NCI-H2029 treated with DMSO at 0.1 percent for 48 hours (cell line): ENCODE measurements at regions not wholly inside any gene's neighbourhood (a gene's known extent, or its start where the extent isn't known, plus 50 kb on each side); places are given as distances from the start of the nearest gene placed in this dataset.

Experiments
- DNase-seq: peaks from one replicate; lab custom pipeline; 2025; lab: John Stamatoyannopoulos, UW

DNA sequence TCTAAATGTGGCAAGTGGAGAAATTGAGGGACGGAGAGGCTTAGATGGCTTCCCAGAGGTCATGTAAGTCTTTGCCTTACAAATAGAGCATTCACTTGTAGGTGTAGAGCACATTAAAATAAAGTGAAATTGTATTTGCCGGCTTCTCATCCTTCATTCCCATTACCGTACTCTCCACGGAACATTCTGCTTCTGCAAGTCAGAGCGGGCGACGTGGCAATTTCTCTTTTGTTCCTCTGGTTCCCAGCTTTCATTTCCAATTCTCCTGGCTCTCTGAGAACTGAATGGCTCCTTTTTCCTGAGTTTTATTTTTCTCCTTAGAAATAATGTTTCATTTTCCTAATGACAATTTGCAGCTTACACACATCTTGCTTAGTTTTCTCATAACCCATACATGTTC, 51.3 kb upstream of the PFKP start:
- no peak for DNase-seq

DNA sequence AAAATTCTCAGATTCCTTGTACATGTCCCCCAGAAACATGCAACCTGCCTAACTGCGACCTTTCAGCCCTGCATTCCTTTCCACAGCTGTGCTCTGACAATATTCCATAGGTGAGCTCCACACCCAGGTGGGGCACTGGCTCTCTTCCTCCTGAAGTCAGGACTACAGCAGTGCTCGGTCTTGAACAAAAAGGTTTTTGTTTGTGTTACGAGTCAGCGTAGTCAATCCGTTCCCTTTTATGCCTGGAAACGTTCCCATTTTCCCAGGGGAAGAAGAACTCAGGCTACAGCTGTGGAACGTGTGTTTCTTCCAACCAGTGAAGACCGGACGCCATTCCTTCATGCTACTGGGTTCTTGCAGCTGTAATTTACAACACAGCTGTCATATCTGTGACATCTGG, 52.4 kb upstream of the PFKP start:
- no peak for DNase-seq

DNA sequence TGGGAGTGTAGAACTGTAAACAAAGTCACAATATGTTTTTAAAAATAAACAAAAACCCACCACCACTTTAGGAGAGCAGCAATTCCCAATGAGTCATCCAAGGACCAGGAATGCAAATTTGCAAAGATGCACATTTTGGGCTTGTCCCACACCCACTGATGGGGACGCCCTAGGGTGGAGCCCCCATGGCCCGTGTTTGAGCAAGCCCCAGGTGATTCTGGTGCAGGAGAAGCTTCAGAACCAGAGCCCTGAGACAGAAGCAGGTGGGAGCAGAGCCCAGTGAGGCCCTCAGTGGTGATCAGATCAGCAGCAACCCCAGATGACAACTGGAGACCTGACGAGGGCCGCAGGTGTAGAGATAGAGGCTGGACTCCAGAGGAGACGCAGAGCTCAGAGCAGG, 55.1 kb upstream of the PFKP start:
- DNase-seq: no peak

DNA sequence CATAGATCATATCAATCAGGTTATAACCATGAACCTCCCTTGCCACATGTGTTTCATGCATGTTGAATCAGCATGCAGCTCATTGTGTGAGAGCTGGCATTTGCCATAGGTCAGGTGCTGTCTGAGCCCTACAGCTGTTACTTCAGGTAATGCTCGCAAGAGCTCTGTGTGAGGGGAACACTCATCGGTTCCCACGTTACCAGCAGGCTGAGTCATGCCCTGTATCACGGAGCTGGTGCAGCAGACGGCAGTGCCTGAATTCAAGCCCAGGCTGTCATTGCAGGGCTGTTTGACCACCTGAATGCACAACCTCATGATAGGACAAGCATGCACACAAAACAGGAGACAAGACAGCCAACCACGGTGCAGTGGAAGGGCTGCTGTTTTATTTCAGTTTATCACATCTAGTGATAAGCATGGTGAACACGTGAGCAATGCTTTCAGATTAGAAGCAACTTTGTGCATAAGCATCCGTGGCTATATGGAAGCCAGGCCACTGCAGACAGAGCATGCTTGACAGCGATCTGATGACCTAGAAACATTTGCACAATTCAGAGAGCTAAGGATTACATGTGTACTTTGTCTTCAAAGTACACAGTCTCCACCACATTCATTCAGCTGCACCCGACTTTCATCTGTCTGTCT, 56.4 kb upstream of the PFKP start:
- DNase-seq: no peak

DNA sequence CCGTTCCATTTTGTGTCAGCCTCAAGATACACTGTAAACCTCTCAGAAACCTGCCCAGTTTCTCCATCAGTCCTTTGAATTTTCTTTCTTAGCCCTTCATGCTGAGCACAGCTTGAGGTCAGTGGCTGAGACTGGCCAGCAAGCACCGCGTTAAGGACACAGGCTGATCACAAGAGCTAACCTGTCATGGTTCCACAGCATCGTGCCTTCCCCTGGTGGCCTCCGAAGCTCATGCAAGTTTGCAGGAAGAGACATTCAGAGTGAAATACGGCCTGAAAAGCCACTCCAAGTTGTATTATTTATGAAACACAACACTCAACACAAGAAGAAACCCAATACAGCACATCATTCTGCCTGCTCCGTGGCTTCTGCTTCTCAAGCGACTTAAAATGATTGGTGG, 57.0 kb upstream of the PFKP start:
- DNase-seq: no peak

DNA sequence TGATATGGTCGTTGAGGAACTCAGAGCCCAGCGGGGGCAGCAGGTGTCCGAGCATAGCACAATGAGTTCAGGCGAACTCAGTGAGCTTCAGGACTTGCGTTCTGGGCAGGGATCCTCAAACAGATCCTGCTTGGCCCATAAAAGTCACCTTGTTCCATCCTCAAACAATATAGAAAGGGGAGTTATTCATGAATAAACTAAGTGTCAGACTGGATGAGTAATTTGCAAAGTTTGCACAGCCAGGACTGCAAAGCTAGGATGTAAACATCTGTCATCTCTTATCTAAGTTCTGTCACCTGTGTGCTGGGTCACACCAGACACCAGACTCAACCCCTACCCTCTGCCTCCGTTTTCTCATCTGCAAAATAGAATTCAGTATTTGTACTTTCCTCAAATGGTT, 58.0 kb upstream of the PFKP start:
- DNase-seq: no peak

DNA sequence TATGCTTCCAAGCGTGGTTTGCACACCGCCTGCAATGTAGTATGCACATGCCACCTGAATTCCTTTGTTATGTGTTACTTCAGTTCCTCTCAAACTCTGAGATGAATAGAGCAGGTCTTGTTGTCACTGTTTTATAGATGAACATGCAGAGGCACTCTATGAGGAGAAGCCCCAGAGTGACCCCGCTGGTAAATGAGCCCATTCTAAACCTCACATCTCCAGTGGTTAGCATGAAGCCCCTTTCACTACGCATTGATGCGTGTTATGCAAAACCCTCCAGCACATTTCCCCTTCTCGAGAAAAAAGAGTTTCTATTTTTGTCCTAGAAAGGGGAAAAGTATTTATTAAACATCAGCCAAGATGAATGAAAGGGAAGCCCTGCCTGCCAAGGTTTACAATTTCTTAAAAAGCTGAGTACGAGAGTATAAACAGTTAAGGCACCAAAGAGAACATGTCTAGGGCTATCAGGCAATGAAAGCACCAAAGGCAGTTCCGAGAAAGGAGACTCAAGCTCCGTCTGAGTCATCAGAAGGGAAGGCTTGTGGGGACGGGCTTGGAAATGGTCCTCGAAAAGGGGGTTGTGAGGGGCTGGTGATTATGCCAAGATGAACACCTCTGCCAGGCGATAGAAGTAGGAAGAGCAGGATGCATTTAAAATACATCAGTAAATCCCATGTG, 58.7 kb upstream of the PFKP start:
- no peak for DNase-seq

DNA sequence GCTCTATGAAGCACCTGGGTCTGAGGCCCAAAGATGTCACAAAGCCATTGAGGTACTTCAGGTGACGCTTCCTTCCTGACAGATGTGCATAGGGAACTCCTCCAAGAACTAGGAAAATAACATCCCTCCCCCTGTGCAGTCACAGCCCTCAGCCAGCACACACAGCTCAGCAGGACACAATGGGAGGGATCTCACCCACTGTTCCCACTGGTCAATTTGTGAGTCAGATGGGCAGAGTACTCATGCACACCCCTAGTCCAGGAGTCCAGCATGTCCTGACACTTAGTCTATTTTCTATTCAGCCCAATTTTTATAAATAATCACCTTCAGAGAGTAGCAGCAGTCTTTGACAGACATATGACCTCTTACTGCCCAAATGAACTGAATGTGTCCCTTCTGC, 60.7 kb upstream of the PFKP start:
- no peak for DNase-seq

DNA sequence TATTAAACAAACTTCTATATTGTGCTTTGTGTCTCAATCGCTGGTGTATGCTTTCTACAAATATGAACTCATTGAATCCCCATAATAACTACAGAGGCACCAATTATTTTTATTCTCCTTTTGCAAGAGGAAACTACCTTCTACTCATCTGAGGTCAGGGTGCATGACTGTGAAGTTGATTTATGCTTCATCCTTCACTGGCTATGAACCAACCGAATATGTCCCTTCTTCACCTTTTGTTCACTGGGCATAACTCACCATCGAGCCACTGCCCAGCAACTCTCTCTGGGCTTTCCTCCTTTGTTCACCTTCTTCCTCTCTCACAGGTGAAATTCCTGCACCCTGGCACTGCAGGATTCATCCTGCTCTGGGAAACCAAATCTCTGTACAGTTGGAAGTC, 61.3 kb upstream of the PFKP start:
- DNase-seq: no peak

DNA sequence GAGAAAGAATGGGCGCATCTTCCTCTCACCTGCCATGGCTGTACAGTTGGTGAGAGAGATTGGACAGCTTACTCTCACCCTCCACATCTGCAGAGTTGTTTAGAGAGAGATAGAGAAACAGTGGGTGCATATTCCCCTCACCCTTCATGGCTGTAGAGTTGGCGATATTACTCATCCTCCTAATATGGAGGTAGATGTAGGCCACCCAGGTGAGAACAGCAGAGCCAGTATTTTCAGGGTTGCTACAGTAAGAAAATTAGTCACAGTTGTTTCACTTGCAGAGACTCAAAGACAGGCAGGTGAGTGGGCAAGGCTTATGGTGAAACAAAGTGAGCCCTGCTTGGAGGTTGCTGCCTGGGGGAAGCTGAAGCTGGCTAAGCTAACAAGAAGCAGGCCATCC, 65.0 kb upstream of the PFKP start:
- no peak for DNase-seq

DNA sequence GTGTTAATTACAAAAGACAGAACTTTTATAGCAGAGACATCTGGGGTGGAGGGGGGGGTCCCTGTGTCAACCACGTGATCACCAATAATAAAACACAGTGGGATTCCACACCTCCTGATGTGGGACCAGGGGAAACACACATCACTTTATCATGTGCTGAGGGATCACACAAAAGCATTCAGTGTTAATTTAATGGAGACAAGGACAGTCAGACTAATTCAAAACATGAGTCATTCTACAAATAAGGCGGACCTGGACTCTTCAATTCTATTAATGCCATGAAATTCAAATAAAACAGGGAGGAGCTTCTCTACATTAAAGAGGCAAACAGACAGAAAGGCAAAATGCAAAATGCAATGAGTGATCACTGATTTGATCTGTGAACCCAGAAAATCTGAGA, 67.3 kb upstream of the PFKP start:
- DNase-seq: peak; percentile 4

DNA sequence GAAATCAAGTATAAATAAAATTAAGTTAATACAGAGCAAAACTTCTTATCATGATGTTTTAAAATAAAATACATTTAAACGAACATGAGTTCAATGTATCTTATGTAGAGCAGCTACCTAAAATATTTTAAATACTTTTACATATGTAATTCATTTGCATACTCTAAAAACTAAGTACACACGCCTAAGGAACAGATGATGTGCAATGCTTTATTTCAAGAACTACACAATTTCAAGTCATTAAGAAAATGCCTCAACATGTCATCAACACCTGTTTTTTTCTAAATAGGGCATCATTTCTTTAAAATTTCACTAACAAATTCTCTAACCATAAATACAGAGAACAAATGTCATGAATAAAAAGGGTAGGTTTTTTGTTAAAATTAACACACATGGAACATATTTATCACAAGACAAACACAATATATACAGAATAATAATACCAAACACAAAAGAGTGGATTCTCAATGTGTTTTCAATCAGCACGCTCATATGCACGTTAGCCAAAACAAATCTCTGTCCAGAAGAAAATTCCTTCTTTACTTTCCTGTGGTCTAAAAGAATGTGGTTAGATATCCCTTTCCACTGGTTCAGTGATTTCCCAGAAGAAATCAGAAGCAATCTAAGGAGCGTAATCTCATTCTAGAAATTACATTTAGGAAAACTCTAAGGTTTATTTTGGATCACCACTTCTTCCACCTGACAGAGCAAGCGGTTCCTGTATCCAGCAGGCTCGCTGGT, 73.0 kb upstream of the PFKP start:
- no peak for DNase-seq

DNA sequence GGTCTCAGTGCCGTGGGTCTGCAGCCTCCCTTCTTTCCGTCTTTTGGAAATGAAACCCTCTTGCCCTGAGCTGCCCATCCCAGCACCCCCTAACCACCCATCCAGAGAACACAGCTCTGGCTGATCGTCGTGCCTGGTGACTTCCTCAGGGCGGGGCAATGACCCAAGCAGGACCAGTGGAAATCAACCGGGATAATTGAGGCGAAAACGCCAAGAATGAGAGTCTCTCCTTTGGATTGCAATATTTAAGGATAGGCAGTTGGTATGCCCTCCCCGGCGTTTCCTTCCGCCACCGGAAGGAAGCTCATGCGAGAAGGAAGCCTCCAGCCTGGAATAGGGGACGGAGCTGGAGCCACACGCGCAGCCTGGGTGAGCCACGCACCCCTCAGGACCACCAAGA, 73.7 kb upstream of the PFKP start:
- no peak for DNase-seq

DNA sequence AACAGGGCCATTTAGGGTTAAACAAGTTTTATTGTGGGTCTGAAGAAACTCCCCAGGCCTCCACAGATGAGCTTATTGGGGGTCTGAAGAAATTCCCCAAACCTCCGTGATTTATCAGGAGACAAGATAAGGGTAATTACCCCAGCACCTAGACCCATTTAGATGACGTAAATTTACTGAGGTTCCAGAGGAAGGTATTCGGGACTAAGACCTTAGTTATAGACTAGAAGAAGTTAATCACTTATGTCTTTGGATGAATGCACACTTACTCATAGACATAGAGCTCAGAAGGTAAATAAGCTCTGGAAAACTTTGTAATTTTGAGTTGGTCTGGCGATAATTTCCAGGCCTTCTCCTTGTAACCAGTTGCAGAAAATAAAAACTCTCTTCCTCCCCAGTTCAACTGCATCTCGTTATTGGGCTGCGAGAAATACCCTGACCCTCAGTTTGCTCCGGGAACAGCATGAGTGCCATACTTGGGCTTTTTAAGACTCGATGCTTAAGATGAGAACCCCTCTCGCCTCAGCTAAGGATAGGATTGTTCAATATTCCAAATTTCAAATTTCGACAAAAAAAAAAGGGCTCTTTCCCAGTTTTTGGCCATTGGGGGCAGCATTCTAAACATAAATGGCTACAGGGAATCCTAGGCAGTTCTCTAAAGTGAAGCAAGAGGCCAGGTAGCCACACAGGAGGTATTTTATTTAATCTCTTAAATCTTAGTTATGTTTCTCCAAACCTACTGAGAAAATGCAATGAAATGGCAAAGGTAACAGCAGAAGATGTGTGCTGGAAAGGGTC, 74.7 kb upstream of the PFKP start:
- no peak for DNase-seq

DNA sequence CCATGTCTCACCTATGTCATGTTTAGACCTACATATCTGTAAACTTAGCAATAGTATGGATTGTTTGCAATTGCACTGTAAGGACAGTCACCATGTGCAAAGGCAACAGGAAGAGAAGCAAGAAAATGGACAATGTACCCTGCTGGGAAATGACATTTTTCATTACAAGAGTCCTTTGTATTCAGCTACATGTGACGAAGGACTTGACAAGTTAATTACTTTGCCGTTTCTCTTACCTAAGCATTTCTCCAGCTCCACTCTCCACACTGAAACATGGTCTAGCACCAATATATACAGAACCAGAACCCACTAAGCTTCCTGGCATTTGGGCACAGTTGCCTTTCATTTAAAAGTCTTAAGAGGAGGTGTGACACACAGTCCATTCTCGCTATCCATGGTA, 76.6 kb upstream of the PFKP start:
- DNase-seq: no peak

DNA sequence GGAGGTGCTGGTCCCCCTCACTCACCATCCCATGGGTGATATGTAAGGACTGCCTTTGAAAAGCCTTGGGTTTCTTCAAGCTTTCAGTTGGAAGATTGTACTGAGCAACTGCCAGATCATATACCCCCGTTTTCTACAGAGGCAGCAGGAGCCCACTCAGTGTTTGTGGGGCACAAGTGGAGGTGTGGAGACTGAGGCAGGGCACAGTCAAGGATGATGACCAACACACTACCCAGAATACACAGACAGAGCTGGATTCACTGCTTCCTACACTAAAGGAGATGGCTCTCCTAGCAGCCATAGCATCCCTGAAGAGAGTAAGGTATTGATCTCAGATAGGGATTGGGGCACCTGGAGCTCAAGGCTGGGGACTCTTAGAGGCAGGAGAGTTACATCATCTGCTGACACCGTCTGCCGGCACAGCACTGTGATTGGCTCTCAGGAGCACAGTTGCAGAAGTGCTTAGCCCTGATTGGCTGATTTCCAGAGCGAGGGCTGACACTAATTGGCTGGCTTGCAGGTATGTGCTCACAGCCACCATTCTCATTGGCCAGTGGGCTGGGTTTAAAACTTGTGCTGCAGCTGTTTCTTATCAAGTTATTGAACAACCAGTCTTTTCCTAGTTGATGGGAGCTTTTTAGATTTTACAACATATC, 77.9 kb upstream of the PFKP start:
- no peak for DNase-seq

DNA sequence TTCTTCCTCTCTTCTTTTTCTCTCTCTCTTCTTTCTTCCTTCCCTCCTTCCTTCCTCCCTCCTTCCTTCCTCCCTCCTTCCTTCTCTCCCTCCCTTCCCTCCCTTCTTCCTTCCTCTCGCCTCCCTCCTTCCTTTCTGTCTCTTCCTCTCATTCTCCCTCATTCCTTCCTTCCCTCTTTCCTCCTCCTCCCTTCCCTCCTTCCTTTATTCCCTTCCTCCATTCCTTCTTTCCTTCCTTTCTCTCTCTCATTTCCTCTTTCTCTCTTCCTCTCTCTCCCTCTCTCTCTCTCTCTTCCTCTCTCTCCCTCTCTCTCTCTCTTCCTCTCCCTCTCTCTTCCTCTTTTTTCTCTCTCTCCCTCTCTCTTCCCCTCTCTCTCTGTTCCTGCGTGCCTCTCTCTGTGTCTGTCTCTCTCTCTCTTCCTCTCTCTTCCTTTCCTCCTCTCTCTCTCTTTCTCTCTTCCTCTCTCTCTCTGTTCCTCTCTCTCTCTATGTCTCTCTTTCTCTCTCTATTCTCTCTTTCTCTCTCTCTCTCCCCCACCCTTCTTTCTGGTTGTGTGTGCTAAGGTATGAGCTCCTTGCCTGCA, 80.1 kb upstream of the PFKP start:
- DNase-seq: no peak

DNA sequence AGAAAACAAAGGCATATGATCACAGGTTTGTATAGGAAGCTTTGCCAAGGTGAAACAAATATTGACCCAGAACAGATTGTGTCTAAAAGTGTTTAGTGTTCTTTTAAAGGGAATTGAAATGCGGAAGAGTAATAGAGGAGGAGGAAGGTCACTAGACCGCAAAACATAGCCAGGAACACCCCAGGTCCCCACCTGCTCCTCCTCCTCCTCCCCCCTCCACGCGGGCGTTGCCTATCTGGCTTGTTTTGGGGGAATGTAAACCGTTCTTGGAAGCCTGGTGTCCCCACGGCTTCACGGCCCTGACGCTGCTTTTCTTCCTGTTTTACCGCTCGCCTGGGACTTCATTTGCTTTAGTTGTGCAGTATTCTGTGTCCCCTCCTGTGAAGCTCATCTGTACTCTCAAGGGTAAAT, 81.0 kb upstream of the PFKP start:
- DNase-seq: peak; percentile 56

DNA sequence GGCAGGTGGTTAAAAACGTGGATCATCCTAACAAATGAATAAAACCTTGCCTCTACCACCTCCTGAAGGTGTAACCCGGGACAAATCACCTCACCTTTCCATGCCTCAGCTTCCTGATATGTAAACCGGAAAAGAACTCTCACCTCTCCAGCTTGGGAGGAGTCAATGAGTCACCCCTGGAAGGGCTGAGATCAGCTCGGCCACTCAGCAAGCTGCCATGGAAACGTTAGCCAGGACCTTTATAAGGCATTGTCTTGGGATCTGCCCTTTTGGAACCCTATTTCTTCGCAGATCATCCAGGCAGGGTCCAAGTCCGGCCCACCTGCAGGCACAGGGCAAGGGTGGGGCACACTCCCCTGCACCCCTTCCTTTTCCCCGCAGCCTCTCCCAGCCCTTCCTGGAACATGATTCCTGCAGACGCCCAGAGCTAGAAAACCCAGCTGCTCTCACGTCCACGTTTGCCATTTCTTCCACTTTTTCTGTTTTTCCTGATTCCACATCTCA, 81.6 kb upstream of the PFKP start:
- DNase-seq: peak; percentile 77

DNA sequence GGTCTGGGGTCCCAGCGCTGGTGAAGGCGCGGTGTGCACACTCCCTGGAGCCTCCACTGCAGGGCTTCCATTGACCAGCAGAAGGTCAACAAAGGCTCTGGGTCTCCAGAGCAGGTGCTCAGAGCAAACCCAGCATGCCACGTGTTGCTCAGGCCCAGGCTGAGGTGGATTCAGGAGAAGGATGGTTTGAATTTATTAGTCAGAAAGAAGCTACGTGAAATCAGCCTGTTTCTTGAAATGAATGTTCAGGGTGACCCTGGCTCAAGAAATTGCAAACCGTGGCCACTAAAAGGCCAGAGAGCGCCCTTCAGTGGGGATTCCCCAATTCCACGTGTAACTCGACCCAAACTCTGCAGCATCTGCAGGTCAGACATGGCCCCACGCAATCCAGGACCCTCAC, 82.7 kb upstream of the PFKP start:
- no peak for DNase-seq

DNA sequence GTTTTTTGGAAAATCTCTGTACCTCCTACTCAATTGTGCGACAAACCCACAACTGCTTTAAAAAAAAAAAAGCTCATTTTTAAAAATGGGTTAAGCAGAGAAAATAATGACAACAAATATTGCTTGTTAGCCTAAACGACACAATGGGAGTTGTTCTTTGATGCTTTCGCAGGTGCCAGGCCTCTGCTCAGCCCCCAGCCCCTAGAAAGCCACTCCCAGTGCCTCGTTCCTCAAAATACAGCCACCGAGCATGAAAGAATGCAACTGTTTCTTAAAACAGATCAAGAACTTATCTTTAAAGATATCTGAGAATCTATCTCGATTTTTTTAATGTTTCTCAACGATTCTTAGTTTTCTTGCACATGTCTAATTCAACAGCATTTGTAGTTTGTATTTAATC, 85.2 kb upstream of the PFKP start:
- DNase-seq: no peak

DNA sequence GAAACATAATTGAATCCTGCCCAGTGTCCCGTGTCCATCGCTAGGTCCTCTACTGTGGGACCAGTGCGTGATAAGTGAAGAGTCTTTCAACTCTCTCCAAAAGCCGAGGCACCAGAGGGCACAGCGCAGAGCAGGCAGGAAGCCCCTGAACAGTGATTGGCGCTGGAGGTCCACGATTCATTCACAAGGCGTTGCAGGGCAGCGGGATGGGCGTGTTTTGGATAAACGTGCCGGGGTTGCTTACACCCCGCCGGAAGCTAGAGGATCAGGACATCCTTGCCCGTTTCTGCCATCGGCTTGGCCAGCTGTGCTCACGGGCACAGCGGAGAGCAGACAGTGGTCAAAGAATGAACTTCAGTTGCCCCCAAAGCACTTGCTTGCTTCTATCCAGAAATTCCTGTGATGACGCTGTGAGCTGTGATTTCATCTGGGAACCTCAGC, 86.0 kb upstream of the PFKP start:
- DNase-seq: no peak
